Activated CD8-positive, alpha-beta memory T cell treated with anti-CD3 and anti-CD28 coated beads, Interleukin-2, amount 50 U/mL, for 1 hour (primary cell): ENCODE measurements at regions not wholly inside any gene's neighbourhood (a gene's known extent, or its start where the extent isn't known, plus 50 kb on each side); places are given as distances from the start of the nearest gene placed in this dataset.
"Not testable (repeated sequence)": the region's sequence is repeated elsewhere in the genome, so short reads cannot be mapped to it uniquely, and the experiment has no call there.

Source experiments
- DNase-seq: peaks from one replicate; pipeline ENCODE4 v3.0.0-alpha.2; 2020; ENCODE audit errors: extremely low read depth

GRCh38 chr6:163741743-163742363, 327.3 kb downstream of the QKI start:
- no peak for DNase-seq

GRCh38 chr6:163741342-163741741, 326.8 kb downstream of the QKI start:
- DNase-seq = no peak

GRCh38 chr6:163739966-163740365, 325.4 kb downstream of the QKI start:
- DNase-seq = no peak

- DNase-seq = no peak
These were observed 324.8 kb downstream of the QKI start for GRCh38 chr6:163739408-163739725.

GRCh38 chr6:163738725-163739407, 324.3 kb downstream of the QKI start:
- no peak for DNase-seq

GRCh38 chr6:163738304-163738703, 323.8 kb downstream of the QKI start:
- DNase-seq = no peak

GRCh38 chr6:163735076-163735475, 320.6 kb downstream of the QKI start:
- no peak for DNase-seq

GRCh38 chr6:163733061-163733460, 318.5 kb downstream of the QKI start:
- no peak for DNase-seq

GRCh38 chr6:163732479-163732878, 318.0 kb downstream of the QKI start:
- DNase-seq = no peak

GRCh38 chr6:163732014-163732351, 317.5 kb downstream of the QKI start:
- DNase-seq = not testable (repeated sequence)

- DNase-seq = no peak
These were observed 316.9 kb downstream of the QKI start for GRCh38 chr6:163731215-163732013.

GRCh38 chr6:163730246-163731210, 316.0 kb downstream of the QKI start:
- DNase-seq = no peak

GRCh38 chr6:163729127-163729872, 314.8 kb downstream of the QKI start:
- DNase-seq = no peak

GRCh38 chr6:163728442-163729126, 314.1 kb downstream of the QKI start:
- no peak for DNase-seq

GRCh38 chr6:163726037-163726695, 311.6 kb downstream of the QKI start:
- DNase-seq = no peak

- DNase-seq = no peak
These were observed 310.8 kb downstream of the QKI start for GRCh38 chr6:163725008-163725941.

GRCh38 chr6:163724196-163724595, 309.7 kb downstream of the QKI start:
- DNase-seq = no peak

GRCh38 chr6:163723759-163724158, 309.2 kb downstream of the QKI start:
- no peak for DNase-seq
